ENCODE measurements at regions not wholly inside any gene's neighbourhood (a gene's known extent, or its start where the extent isn't known, plus 50 kb on each side); places are given as distances from the start of the nearest gene placed in this dataset.

DNA sequence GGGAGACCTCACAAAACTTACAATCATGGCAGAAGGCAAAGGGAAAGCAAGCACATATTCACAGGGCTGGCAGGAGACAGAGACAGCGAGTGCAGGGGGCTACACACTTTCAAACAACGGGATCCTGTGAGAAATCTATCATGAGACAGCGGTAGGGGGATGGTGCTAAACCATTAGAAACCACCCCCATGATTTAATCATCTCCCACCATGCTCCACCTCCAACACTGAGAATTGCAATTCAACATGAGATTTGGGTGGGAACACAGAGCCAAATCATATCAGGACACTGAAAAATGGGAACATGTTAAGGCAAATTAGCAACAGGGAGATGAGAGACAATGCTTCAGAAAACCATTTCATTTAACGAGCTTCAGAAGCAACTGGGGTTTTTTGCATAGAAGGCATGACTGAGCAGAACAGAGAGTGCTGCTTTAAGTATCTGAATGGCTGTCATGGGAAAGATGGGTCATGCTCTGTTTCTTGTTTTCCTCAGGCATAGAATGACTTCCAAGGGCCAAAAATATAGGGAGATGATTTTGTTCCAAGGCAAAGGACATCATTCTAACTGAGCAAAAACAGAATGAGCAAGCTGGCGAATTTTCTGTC is 100.8 kb upstream of the MAP2 start:
- Histone ChIP-seq H3K36me3 (ENCODE audit: control insufficient read depth in 2 of 2, extremely low read depth in 1 of 2, insufficient read depth in 2 of 2, low read length in 2 of 2) (no peaks in the 10 kb centered on the region), H3K79me2 (ENCODE audit: control insufficient read depth, insufficient read depth, low read length) (no peaks in the 10 kb centered on the region), H2AFZ (ENCODE audit: control insufficient read depth, low read length) (no peak overlapping the region), H3K9ac (ENCODE audit: control insufficient read depth, extremely low read depth, insufficient read depth, low read length) (no peak overlapping the region), H3K27me3 (ENCODE audit: control insufficient read depth, extremely low read depth, insufficient read depth, low read length) (no peaks in the 10 kb centered on the region), H3K4me1 (ENCODE audit: control insufficient read depth, extremely low read depth, insufficient read depth, low read length) (no peaks in the 10 kb centered on the region), H3K4me3 (ENCODE audit: control insufficient read depth in 2 of 3, extremely low read depth in 1 of 3, insufficient read depth in 2 of 3, low read depth in 1 of 3, low read length in 3 of 3) (no peak overlapping the region), H4K20me1 (ENCODE audit: control insufficient read depth, extremely low read depth, insufficient read depth, low read length) (no peaks in the 10 kb centered on the region), H3K27ac (ENCODE audit: control insufficient read depth, insufficient read depth, low read length) (no peak overlapping the region), H3K9me1 (ENCODE audit: control insufficient read depth, extremely low read depth, insufficient read depth, low read length) (no peaks in the 10 kb centered on the region), H3K4me2 (ENCODE audit: control insufficient read depth, extremely low read depth, insufficient read depth, low read depth, low read length) (no peak overlapping the region), H3K9me3 (ENCODE audit: control insufficient read depth, low read depth, low read length) (no peaks in the 10 kb centered on the region)
- TF ChIP-seq, protein P1, sequence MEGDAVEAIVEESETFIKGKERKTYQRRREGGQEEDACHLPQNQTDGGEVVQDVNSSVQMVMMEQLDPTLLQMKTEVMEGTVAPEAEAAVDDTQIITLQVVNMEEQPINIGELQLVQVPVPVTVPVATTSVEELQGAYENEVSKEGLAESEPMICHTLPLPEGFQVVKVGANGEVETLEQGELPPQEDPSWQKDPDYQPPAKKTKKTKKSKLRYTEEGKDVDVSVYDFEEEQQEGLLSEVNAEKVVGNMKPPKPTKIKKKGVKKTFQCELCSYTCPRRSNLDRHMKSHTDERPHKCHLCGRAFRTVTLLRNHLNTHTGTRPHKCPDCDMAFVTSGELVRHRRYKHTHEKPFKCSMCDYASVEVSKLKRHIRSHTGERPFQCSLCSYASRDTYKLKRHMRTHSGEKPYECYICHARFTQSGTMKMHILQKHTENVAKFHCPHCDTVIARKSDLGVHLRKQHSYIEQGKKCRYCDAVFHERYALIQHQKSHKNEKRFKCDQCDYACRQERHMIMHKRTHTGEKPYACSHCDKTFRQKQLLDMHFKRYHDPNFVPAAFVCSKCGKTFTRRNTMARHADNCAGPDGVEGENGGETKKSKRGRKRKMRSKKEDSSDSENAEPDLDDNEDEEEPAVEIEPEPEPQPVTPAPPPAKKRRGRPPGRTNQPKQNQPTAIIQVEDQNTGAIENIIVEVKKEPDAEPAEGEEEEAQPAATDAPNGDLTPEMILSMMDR (optimal IDR thresholded peaks at IDR 0.05 in 1 of 3, IDR thresholded peaks at IDR 0.05 in 1 of 3, conservative IDR thresholded peaks at IDR 0.05 in 1 of 3; ENCODE audit: extremely low read depth in 1 of 3, insufficient read depth in 2 of 3, low read length in 3 of 3): no peak
- TF ChIP-seq EZH2 (IDR thresholded peaks at IDR 0.05; ENCODE audit: low read length): no peak
- DNase-seq (ENCODE audit: low read depth, low spot score) (no peak), FAIRE-seq (no peak)
- dilution Hi-C loops (cut with MboI; ENCODE audit: extremely low pct_ligation_motif_present, low sequenced_read_pairs): no loop called here

DNA sequence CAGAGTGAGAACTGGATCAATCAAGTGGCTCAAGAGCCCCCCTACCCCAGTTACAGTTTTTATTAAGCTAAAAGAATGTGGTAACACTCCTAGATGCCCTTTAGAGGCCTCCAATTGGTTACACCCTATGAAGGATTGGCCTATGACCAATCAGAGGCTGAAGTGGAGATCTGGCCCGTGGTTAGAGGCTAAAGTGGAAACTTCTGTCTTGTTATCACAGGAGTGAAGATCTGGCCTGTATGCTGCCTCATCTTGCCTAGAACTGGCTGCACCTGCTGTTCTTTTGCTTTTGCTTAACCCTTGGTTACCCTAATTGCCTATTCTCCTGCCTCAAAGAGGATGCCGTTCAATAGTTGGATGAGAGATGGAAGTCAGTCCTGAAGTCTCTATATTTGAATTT is 100.1 kb upstream of the MAP2 start:
- H3K79me2 ChIP-seq (ENCODE audit: control insufficient read depth, insufficient read depth, low read length): no peaks in the 10 kb centered on the region
- no peaks in the 10 kb centered on the region for H3K9me3 ChIP-seq (ENCODE audit: control insufficient read depth, low read depth, low read length)
- no peaks in the 10 kb centered on the region for H3K36me3 ChIP-seq (ENCODE audit: control insufficient read depth in 2 of 2, extremely low read depth in 1 of 2, insufficient read depth in 2 of 2, low read length in 2 of 2)
- FAIRE-seq (no peak), DNase-seq (ENCODE audit: low read depth, low spot score) (no peak)
- H3K9ac ChIP-seq (ENCODE audit: control insufficient read depth, extremely low read depth, insufficient read depth, low read length): no peak overlapping the region
- dilution Hi-C loops (cut with MboI; ENCODE audit: extremely low pct_ligation_motif_present, low sequenced_read_pairs): no loop called here
- H3K9me1 ChIP-seq (ENCODE audit: control insufficient read depth, extremely low read depth, insufficient read depth, low read length): no peaks in the 10 kb centered on the region
- no peaks in the 10 kb centered on the region for H4K20me1 ChIP-seq (ENCODE audit: control insufficient read depth, extremely low read depth, insufficient read depth, low read length)
- no peak overlapping the region for H3K27ac ChIP-seq (ENCODE audit: control insufficient read depth, insufficient read depth, low read length)
- TF ChIP-seq, protein P1 (optimal IDR thresholded peaks at IDR 0.05 in 1 of 3, IDR thresholded peaks at IDR 0.05 in 1 of 3, conservative IDR thresholded peaks at IDR 0.05 in 1 of 3; ENCODE audit: extremely low read depth in 1 of 3, insufficient read depth in 2 of 3, low read length in 3 of 3): no peak
- no peak for TF ChIP-seq EZH2 (IDR thresholded peaks at IDR 0.05; ENCODE audit: low read length)
- no peak overlapping the region for H3K4me3 ChIP-seq (ENCODE audit: control insufficient read depth in 2 of 3, extremely low read depth in 1 of 3, insufficient read depth in 2 of 3, low read depth in 1 of 3, low read length in 3 of 3)
- H3K4me1 ChIP-seq (ENCODE audit: control insufficient read depth, extremely low read depth, insufficient read depth, low read length): no peaks in the 10 kb centered on the region
- H3K27me3 ChIP-seq (ENCODE audit: control insufficient read depth, extremely low read depth, insufficient read depth, low read length): no peaks in the 10 kb centered on the region
- no peak overlapping the region for H3K4me2 ChIP-seq (ENCODE audit: control insufficient read depth, extremely low read depth, insufficient read depth, low read depth, low read length)
- H2AFZ ChIP-seq (ENCODE audit: control insufficient read depth, low read length): no peak overlapping the region

All from keratinocyte (primary cell).